ENCODE measurements at regions not wholly inside any gene's neighbourhood (a gene's known extent, or its start where the extent isn't known, plus 50 kb on each side); places are given as distances from the start of the nearest gene placed in this dataset.

DNA sequence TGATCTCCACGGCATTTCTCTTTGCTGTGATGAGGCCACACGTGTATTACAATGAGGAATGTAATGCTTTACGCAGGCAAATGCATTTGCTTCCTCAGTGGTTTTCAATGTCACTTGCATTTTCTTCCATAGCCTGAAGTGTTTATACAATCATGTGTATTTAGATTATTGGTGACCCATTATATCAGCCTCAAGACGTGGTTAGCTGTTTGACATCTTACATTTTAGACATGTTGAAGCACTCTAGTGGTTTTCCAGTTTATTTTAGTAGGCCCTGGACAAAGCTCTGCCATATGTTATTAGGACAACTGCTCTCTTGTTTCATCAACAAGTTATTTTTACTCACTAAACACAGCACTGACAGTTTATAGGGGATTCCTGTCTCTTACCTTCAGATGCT is 200.4 kb downstream of the UTRN start:
- TF ChIP-seq RAD21 (IDR thresholded peaks at IDR 0.05) (no peak), NR2F2 (IDR thresholded peaks at IDR 0.05) (no peak), JUND (IDR thresholded peaks at IDR 0.05) (no peak), HNF4A (conservative IDR thresholded peaks at IDR 0.05) (no peak), FOXA1 (IDR thresholded peaks at IDR 0.05) (no peak), RXRA (IDR thresholded peaks at IDR 0.05) (no peak), EGR1 (IDR thresholded peaks at IDR 0.05; ENCODE audit: low read depth in 2 of 2) (no peak)
- TF ChIP-seq, protein P1, sequence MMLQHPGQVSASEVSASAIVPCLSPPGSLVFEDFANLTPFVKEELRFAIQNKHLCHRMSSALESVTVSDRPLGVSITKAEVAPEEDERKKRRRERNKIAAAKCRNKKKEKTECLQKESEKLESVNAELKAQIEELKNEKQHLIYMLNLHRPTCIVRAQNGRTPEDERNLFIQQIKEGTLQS (IDR thresholded peaks at IDR 0.05) = no peak
- TF ChIP-seq, protein P2, sequence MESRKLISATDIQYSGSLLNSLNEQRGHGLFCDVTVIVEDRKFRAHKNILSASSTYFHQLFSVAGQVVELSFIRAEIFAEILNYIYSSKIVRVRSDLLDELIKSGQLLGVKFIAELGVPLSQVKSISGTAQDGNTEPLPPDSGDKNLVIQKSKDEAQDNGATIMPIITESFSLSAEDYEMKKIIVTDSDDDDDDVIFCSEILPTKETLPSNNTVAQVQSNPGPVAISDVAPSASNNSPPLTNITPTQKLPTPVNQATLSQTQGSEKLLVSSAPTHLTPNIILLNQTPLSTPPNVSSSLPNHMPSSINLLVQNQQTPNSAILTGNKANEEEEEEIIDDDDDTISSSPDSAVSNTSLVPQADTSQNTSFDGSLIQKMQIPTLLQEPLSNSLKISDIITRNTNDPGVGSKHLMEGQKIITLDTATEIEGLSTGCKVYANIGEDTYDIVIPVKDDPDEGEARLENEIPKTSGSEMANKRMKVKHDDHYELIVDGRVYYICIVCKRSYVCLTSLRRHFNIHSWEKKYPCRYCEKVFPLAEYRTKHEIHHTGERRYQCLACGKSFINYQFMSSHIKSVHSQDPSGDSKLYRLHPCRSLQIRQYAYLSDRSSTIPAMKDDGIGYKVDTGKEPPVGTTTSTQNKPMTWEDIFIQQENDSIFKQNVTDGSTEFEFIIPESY (IDR thresholded peaks at IDR 0.05) = no peak
- Histone ChIP-seq H3K4me3 (ENCODE audit: low read depth in 1 of 3, low read length in 3 of 3) (no peak overlapping the region), H3K36me3 (ENCODE audit: control insufficient read depth in 4 of 4, insufficient read depth in 3 of 4, low read depth in 1 of 4, low read length in 3 of 4) (peaks cover 8 to 34% (median 23%) of the 10 kb centered on the region in 4 donors), H3K9ac (ENCODE audit: low read depth in 1 of 2, low read length in 2 of 2) (no peak overlapping the region), H3K4me1 (ENCODE audit: control insufficient read depth in 4 of 4, insufficient read depth in 4 of 4, low read length in 3 of 4) (no peaks in the 10 kb centered on the region), H3K9me3 (ENCODE audit: control insufficient read depth in 4 of 4, low read length in 3 of 4) (no peaks in the 10 kb centered on the region), H3K27me3 (ENCODE audit: control insufficient read depth in 4 of 4, insufficient read depth in 4 of 4, low read length in 3 of 4) (no peaks in the 10 kb centered on the region), H3K27ac (ENCODE audit: low read depth in 1 of 2, low read length in 2 of 2) (no peak overlapping the region)
- DNase-seq (ENCODE audit: low spot score) = no peak
- 97% methylated on average over 4 of the region's 4 CpGs for WGBS

DNA sequence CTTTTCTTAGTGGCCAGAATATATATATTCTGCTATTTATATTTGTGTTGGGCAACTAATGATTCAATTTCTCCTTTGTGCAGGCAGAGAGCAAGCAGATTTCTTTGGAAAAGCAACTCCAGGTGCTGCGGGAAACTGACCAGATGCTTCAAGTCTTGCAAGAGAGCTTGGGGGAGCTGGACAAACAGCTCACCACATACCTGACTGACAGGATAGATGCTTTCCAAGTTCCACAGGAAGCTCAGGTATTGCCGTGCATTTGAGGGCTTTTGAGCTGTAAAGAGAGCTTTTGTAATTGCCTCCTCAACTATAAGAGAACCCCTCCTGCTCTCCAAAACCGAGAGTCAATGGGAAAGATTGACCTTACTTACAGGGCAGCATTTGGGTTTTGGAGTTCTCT is 203.5 kb downstream of the UTRN start:
- no peak for DNase-seq (ENCODE audit: low spot score)
- 97% methylated on average over 3 of the region's 3 CpGs for WGBS
- Histone ChIP-seq H3K4me1 (ENCODE audit: control insufficient read depth in 4 of 4, insufficient read depth in 4 of 4, low read length in 3 of 4) (peaks cover 0 to 6% (median 5%) of the 10 kb centered on the region in 4 donors), H3K4me3 (ENCODE audit: low read depth in 1 of 3, low read length in 3 of 3) (no peak overlapping the region), H3K36me3 (ENCODE audit: control insufficient read depth in 4 of 4, insufficient read depth in 3 of 4, low read depth in 1 of 4, low read length in 3 of 4) (peaks cover 10 to 41% (median 30%) of the 10 kb centered on the region in 4 donors), H3K9ac (ENCODE audit: low read depth in 1 of 2, low read length in 2 of 2) (no peak overlapping the region), H3K27ac (ENCODE audit: low read depth in 1 of 2, low read length in 2 of 2) (no peak overlapping the region), H3K9me3 (ENCODE audit: control insufficient read depth in 4 of 4, low read length in 3 of 4) (no peaks in the 10 kb centered on the region), H3K27me3 (ENCODE audit: control insufficient read depth in 4 of 4, insufficient read depth in 4 of 4, low read length in 3 of 4) (no peaks in the 10 kb centered on the region)
- TF ChIP-seq FOXA1 (IDR thresholded peaks at IDR 0.05) (no peak), RXRA (IDR thresholded peaks at IDR 0.05) (no peak), TAF1 (conservative IDR thresholded peaks at IDR 0.05) (no peak), GABPA (IDR thresholded peaks at IDR 0.05 in 1 of 2, conservative IDR thresholded peaks at IDR 0.05 in 1 of 2) (no peak), SP1 (IDR thresholded peaks at IDR 0.05) (no peak), HNF4G (IDR thresholded peaks at IDR 0.05) (no peak)
- TF ChIP-seq, protein P2 (IDR thresholded peaks at IDR 0.05) = no peak
- TF ChIP-seq, protein P1 (IDR thresholded peaks at IDR 0.05) = no peak
- TF ChIP-seq, protein P3, sequence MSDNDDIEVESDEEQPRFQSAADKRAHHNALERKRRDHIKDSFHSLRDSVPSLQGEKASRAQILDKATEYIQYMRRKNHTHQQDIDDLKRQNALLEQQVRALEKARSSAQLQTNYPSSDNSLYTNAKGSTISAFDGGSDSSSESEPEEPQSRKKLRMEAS (IDR thresholded peaks at IDR 0.05) = no peak

Data from liver (tissue), 7 donors.